ENCODE measurements at regions not wholly inside any gene's neighbourhood (a gene's known extent, or its start where the extent isn't known, plus 50 kb on each side); places are given as distances from the start of the nearest gene placed in this dataset.

- POLR2A ChIA-PET, result no interaction called here
- CTCF ChIA-PET, result interaction anchor here (1.2 kb wide), 1 partner anchor 102 kb away, joined by 4 read pairs; no protein-coding TSS in a partner anchor
- DNase-seq (ENCODE audit: extremely low spot score), result no peak
- TF ChIP-seq SP1 (IDR thresholded peaks at IDR 0.05) (no peak), LEF1 (IDR thresholded peaks at IDR 0.05; ENCODE audit: borderline replicate concordance) (no peak), SUZ12 (IDR thresholded peaks at IDR 0.05) (no peak), L3MBTL2 (conservative IDR thresholded peaks at IDR 0.05) (no peak), FOXK2 (IDR thresholded peaks at IDR 0.05) (no peak), PKNOX1 (IDR thresholded peaks at IDR 0.05) (no peak), CTBP1 (IDR thresholded peaks at IDR 0.05; ENCODE audit: borderline replicate concordance) (no peak), FOXA1 (IDR thresholded peaks at IDR 0.05) (no peak), ELF4 (IDR thresholded peaks at IDR 0.05) (no peak)
These were observed 377.8 kb downstream of the PPP4R3C start for GRCh38 chrX:27085346-27085745.

GRCh38 chrX:27078371-27078770 lies 384.8 kb downstream of the PPP4R3C start:
- POLR2A ChIA-PET, result no interaction called here
- no peak for DNase-seq (ENCODE audit: extremely low spot score)
- CTCF ChIA-PET, result no interaction called here
- no peak for TF ChIP-seq BHLHE40 (IDR thresholded peaks at IDR 0.05; ENCODE audit: borderline replicate concordance)
- no peak for TF ChIP-seq ARNT (IDR thresholded peaks at IDR 0.05)
- TF ChIP-seq SP1 (IDR thresholded peaks at IDR 0.05), result no peak
- no peak for TF ChIP-seq PKNOX1 (IDR thresholded peaks at IDR 0.05)
- no peak for TF ChIP-seq NFRKB (IDR thresholded peaks at IDR 0.05)
- no peak for TF ChIP-seq FOXM1 (IDR thresholded peaks at IDR 0.05; ENCODE audit: borderline replicate concordance)
- no peak for TF ChIP-seq ZNF384 (IDR thresholded peaks at IDR 0.05)
- no peak for TF ChIP-seq SUZ12 (IDR thresholded peaks at IDR 0.05)
- TF ChIP-seq LEF1 (IDR thresholded peaks at IDR 0.05; ENCODE audit: borderline replicate concordance), result no peak
- TF ChIP-seq HDGF (IDR thresholded peaks at IDR 0.05; ENCODE audit: borderline replicate concordance), result no peak
- TF ChIP-seq L3MBTL2 (conservative IDR thresholded peaks at IDR 0.05), result no peak
- no peak for TF ChIP-seq ELF4 (IDR thresholded peaks at IDR 0.05)
- TF ChIP-seq TARDBP (IDR thresholded peaks at IDR 0.05), result no peak
- TF ChIP-seq FOXK2 (IDR thresholded peaks at IDR 0.05), result no peak
- no peak for TF ChIP-seq CTBP1 (IDR thresholded peaks at IDR 0.05; ENCODE audit: borderline replicate concordance)
- TF ChIP-seq FOXA1 (IDR thresholded peaks at IDR 0.05), result no peak

- no peak for DNase-seq (ENCODE audit: extremely low spot score)
- TF ChIP-seq HDGF (IDR thresholded peaks at IDR 0.05; ENCODE audit: borderline replicate concordance), result no peak
- no peak for TF ChIP-seq L3MBTL2 (conservative IDR thresholded peaks at IDR 0.05)
- TF ChIP-seq FOXA1 (IDR thresholded peaks at IDR 0.05), result no peak
- no peak for TF ChIP-seq SUZ12 (IDR thresholded peaks at IDR 0.05)
- TF ChIP-seq LEF1 (IDR thresholded peaks at IDR 0.05; ENCODE audit: borderline replicate concordance), result no peak
- TF ChIP-seq SP1 (IDR thresholded peaks at IDR 0.05), result no peak
- TF ChIP-seq NFRKB (IDR thresholded peaks at IDR 0.05), result no peak
- no peak for TF ChIP-seq BHLHE40 (IDR thresholded peaks at IDR 0.05; ENCODE audit: borderline replicate concordance)
- TF ChIP-seq ARNT (IDR thresholded peaks at IDR 0.05), result no peak
- no peak for TF ChIP-seq TARDBP (IDR thresholded peaks at IDR 0.05)
- no peak for TF ChIP-seq ELF4 (IDR thresholded peaks at IDR 0.05)
- no peak for TF ChIP-seq FOXK2 (IDR thresholded peaks at IDR 0.05)
- TF ChIP-seq ZNF384 (IDR thresholded peaks at IDR 0.05), result no peak
- TF ChIP-seq PKNOX1 (IDR thresholded peaks at IDR 0.05), result no peak
- no peak for TF ChIP-seq FOXM1 (IDR thresholded peaks at IDR 0.05; ENCODE audit: borderline replicate concordance)
- TF ChIP-seq CTBP1 (IDR thresholded peaks at IDR 0.05; ENCODE audit: borderline replicate concordance), result no peak
- ChIA-PET CTCF (no interaction called here), POLR2A (no interaction called here)
These were observed 405.3 kb downstream of the PPP4R3C start for GRCh38 chrX:27057883-27058282.

GRCh38 chrX:27039332-27039731 lies 423.8 kb downstream of the PPP4R3C start:
- DNase-seq (ENCODE audit: extremely low spot score), result no peak
- POLR2A ChIA-PET, result no interaction called here

GRCh38 chrX:27008486-27008885 lies 454.7 kb downstream of the PPP4R3C start:
- CTCF ChIA-PET, result interaction anchor here (0.6 kb wide), 1 partner anchor 357 kb away, joined by 3 read pairs; no protein-coding TSS in a partner anchor
- DNase-seq (ENCODE audit: extremely low spot score), result no peak
- POLR2A ChIA-PET, result no interaction called here

More at GRCh38 chrX:27039332-27039731, 423.8 kb downstream of the PPP4R3C start:
- CTCF ChIA-PET, result no interaction called here
- TF ChIP-seq ZNF384 (IDR thresholded peaks at IDR 0.05) (no peak), CTBP1 (IDR thresholded peaks at IDR 0.05; ENCODE audit: borderline replicate concordance) (no peak), FOXA1 (IDR thresholded peaks at IDR 0.05) (no peak), ARNT (IDR thresholded peaks at IDR 0.05) (no peak), SUZ12 (IDR thresholded peaks at IDR 0.05) (no peak), FOXK2 (IDR thresholded peaks at IDR 0.05) (no peak), ELF4 (IDR thresholded peaks at IDR 0.05) (no peak), TARDBP (IDR thresholded peaks at IDR 0.05) (no peak), NFRKB (IDR thresholded peaks at IDR 0.05) (no peak), BHLHE40 (IDR thresholded peaks at IDR 0.05; ENCODE audit: borderline replicate concordance) (no peak), SP1 (IDR thresholded peaks at IDR 0.05) (no peak)

More at GRCh38 chrX:27008486-27008885, 454.7 kb downstream of the PPP4R3C start:
- TF ChIP-seq FOXA1 (IDR thresholded peaks at IDR 0.05), result no peak
- TF ChIP-seq FOXK2 (IDR thresholded peaks at IDR 0.05), result no peak
- no peak for TF ChIP-seq L3MBTL2 (conservative IDR thresholded peaks at IDR 0.05)
- no peak for TF ChIP-seq ARNT (IDR thresholded peaks at IDR 0.05)
- no peak for TF ChIP-seq SUZ12 (IDR thresholded peaks at IDR 0.05)
- TF ChIP-seq FOXM1 (IDR thresholded peaks at IDR 0.05; ENCODE audit: borderline replicate concordance), result no peak
- no peak for TF ChIP-seq NFRKB (IDR thresholded peaks at IDR 0.05)
- TF ChIP-seq SP1 (IDR thresholded peaks at IDR 0.05), result no peak
- no peak for TF ChIP-seq LEF1 (IDR thresholded peaks at IDR 0.05; ENCODE audit: borderline replicate concordance)
- no peak for TF ChIP-seq TARDBP (IDR thresholded peaks at IDR 0.05)
- TF ChIP-seq ELF4 (IDR thresholded peaks at IDR 0.05), result no peak
- TF ChIP-seq ZNF384 (IDR thresholded peaks at IDR 0.05), result no peak
- no peak for TF ChIP-seq CTBP1 (IDR thresholded peaks at IDR 0.05; ENCODE audit: borderline replicate concordance)
- no peak for TF ChIP-seq PKNOX1 (IDR thresholded peaks at IDR 0.05)
- TF ChIP-seq BHLHE40 (IDR thresholded peaks at IDR 0.05; ENCODE audit: borderline replicate concordance), result no peak

Measured in HEK293T (cell line).